Activated naive CD4-positive, alpha-beta T cell treated with anti-CD3 and anti-CD28 coated beads, Interleukin-2, amount 10 ng/mL, durations not matched to agents 7 days and 5 days (primary cell): ENCODE measurements at regions not wholly inside any gene's neighbourhood (a gene's known extent, or its start where the extent isn't known, plus 50 kb on each side); places are given as distances from the start of the nearest gene placed in this dataset.

ENCODE experiments used
- CTCF ChIA-PET: fragments of 350-600 bp; sonication (Branson Sonifier 250); formaldehyde crosslinking; loops from one replicate; lab custom pipeline; 2021; ENCODE audit warnings: antibody characterized with exemption; lab: Charles Lee
- DNase-seq: peaks from one replicate; pipeline ENCODE4 v3.0.0-alpha.2; 2020
- H3K27ac Mint-ChIP-seq: one replicate; pipeline ENCODE4 v1.8.0; 2021; ENCODE audit warnings: mild to moderate bottlenecking, moderate library complexity, mixed read lengths
- H3K27me3 Mint-ChIP-seq: one replicate; pipeline ENCODE4 v1.8.0; 2021; ENCODE audit warnings: mild to moderate bottlenecking, mixed read lengths
- H3K36me3 Mint-ChIP-seq: one replicate; pipeline ENCODE4 v1.8.0; 2021; ENCODE audit warnings: mixed read lengths
- H3K4me1 Mint-ChIP-seq: one replicate; pipeline ENCODE4 v1.8.0; 2021; ENCODE audit warnings: mixed read lengths
- H3K4me3 Mint-ChIP-seq: one replicate; pipeline ENCODE4 v1.8.0; 2021; ENCODE audit warnings: mild to moderate bottlenecking, moderate library complexity, mixed read lengths
- H3K9me3 Mint-ChIP-seq: one replicate; pipeline ENCODE4 v1.8.0; 2021; ENCODE audit warnings: mixed read lengths

- Mint-ChIP-seq H3K27me3 (no peaks in the 10 kb centered on the region), H3K9me3 (peaks cover 2% of the 10 kb centered on the region), H3K4me3 (no peak overlapping the region), H3K4me1 (no peaks in the 10 kb centered on the region), H3K36me3 (no peaks in the 10 kb centered on the region), H3K27ac (no peak overlapping the region)
- CTCF ChIA-PET: no interaction called here
- DNase-seq: no peak
Observed at GRCh38 chr20:12764053-12764452, 244.7 kb upstream of the SPTLC3 start.

GRCh38 chr20:12764851-12765250, 243.9 kb upstream of the SPTLC3 start:
- no peak overlapping the region for H3K27ac Mint-ChIP-seq
- no peaks in the 10 kb centered on the region for H3K27me3 Mint-ChIP-seq
- CTCF ChIA-PET: no interaction called here

GRCh38 chr20:12773936-12774335, 234.8 kb upstream of the SPTLC3 start:
- no peak for DNase-seq
- Mint-ChIP-seq H3K9me3 (peaks cover 2% of the 10 kb centered on the region), H3K36me3 (no peaks in the 10 kb centered on the region), H3K4me1 (no peaks in the 10 kb centered on the region), H3K4me3 (no peak overlapping the region), H3K27me3 (no peaks in the 10 kb centered on the region), H3K27ac (no peak overlapping the region)
- CTCF ChIA-PET: no interaction called here

More at GRCh38 chr20:12764851-12765250, 243.9 kb upstream of the SPTLC3 start:
- Mint-ChIP-seq H3K4me3 (no peak overlapping the region), H3K9me3 (peaks cover 2% of the 10 kb centered on the region), H3K4me1 (no peaks in the 10 kb centered on the region), H3K36me3 (no peaks in the 10 kb centered on the region)
- no peak for DNase-seq

- H3K27ac Mint-ChIP-seq: no peak overlapping the region
- no peaks in the 10 kb centered on the region for H3K9me3 Mint-ChIP-seq
- H3K36me3 Mint-ChIP-seq: no peaks in the 10 kb centered on the region
- H3K4me3 Mint-ChIP-seq: no peak overlapping the region
- no peak for DNase-seq
- H3K4me1 Mint-ChIP-seq: no peaks in the 10 kb centered on the region
- H3K27me3 Mint-ChIP-seq: no peaks in the 10 kb centered on the region
- CTCF ChIA-PET: no interaction called here
Observed at GRCh38 chr20:12775041-12775440, 233.7 kb upstream of the SPTLC3 start.

- Mint-ChIP-seq H3K9me3 (no peaks in the 10 kb centered on the region), H3K4me3 (no peak overlapping the region), H3K4me1 (no peaks in the 10 kb centered on the region), H3K36me3 (no peaks in the 10 kb centered on the region), H3K27ac (no peak overlapping the region), H3K27me3 (no peaks in the 10 kb centered on the region)
- CTCF ChIA-PET: no interaction called here
- DNase-seq: no peak
Observed at GRCh38 chr20:12777016-12777415, 231.8 kb upstream of the SPTLC3 start.

GRCh38 chr20:12786276-12786675, 222.5 kb upstream of the SPTLC3 start:
- no peaks in the 10 kb centered on the region for H3K27me3 Mint-ChIP-seq
- H3K27ac Mint-ChIP-seq: no peak overlapping the region
- DNase-seq: no peak
- CTCF ChIA-PET: no interaction called here
- H3K4me3 Mint-ChIP-seq: no peak overlapping the region
- H3K4me1 Mint-ChIP-seq: no peaks in the 10 kb centered on the region
- H3K9me3 Mint-ChIP-seq: peaks cover 2% of the 10 kb centered on the region
- no peaks in the 10 kb centered on the region for H3K36me3 Mint-ChIP-seq

GRCh38 chr20:12788632-12789299, 220.0 kb upstream of the SPTLC3 start:
- Mint-ChIP-seq H3K27ac (no peak overlapping the region), H3K36me3 (no peaks in the 10 kb centered on the region), H3K27me3 (no peaks in the 10 kb centered on the region), H3K4me3 (no peak overlapping the region), H3K9me3 (peaks cover 2% of the 10 kb centered on the region), H3K4me1 (no peaks in the 10 kb centered on the region)
- no peak for DNase-seq
- CTCF ChIA-PET: no interaction called here

- Mint-ChIP-seq H3K4me1 (no peaks in the 10 kb centered on the region), H3K4me3 (no peak overlapping the region), H3K27ac (no peak overlapping the region), H3K9me3 (peaks cover 2% of the 10 kb centered on the region), H3K27me3 (no peaks in the 10 kb centered on the region), H3K36me3 (no peaks in the 10 kb centered on the region)
- CTCF ChIA-PET: no interaction called here
- no peak for DNase-seq
Observed at GRCh38 chr20:12790859-12791258, 217.9 kb upstream of the SPTLC3 start.

- no peaks in the 10 kb centered on the region for H3K36me3 Mint-ChIP-seq
Observed at GRCh38 chr20:12798286-12798685, 210.5 kb upstream of the SPTLC3 start.

GRCh38 chr20:12808006-12808567, 200.7 kb upstream of the SPTLC3 start:
- Mint-ChIP-seq H3K4me1 (no peaks in the 10 kb centered on the region), H3K4me3 (no peak overlapping the region), H3K36me3 (no peaks in the 10 kb centered on the region), H3K27ac (no peak overlapping the region), H3K9me3 (peaks cover 14% of the 10 kb centered on the region), H3K27me3 (no peaks in the 10 kb centered on the region)
- no peak for DNase-seq
- CTCF ChIA-PET: no interaction called here

More at GRCh38 chr20:12798286-12798685, 210.5 kb upstream of the SPTLC3 start:
- peaks cover 3% of the 10 kb centered on the region for H3K9me3 Mint-ChIP-seq
- H3K4me3 Mint-ChIP-seq: no peak overlapping the region
- H3K27ac Mint-ChIP-seq: no peak overlapping the region
- CTCF ChIA-PET: no interaction called here
- no peaks in the 10 kb centered on the region for H3K27me3 Mint-ChIP-seq
- no peaks in the 10 kb centered on the region for H3K4me1 Mint-ChIP-seq
- no peak for DNase-seq

- no peaks in the 10 kb centered on the region for H3K36me3 Mint-ChIP-seq
- H3K9me3 Mint-ChIP-seq: peaks cover 3% of the 10 kb centered on the region
- H3K4me1 Mint-ChIP-seq: no peaks in the 10 kb centered on the region
- H3K27ac Mint-ChIP-seq: no peak overlapping the region
- no peak overlapping the region for H3K4me3 Mint-ChIP-seq
- no peak for DNase-seq
- H3K27me3 Mint-ChIP-seq: no peaks in the 10 kb centered on the region
- CTCF ChIA-PET: no interaction called here
Observed at GRCh38 chr20:12815231-12815768, 193.5 kb upstream of the SPTLC3 start.

- Mint-ChIP-seq H3K4me3 (no peak overlapping the region), H3K36me3 (no peaks in the 10 kb centered on the region), H3K27me3 (no peaks in the 10 kb centered on the region), H3K9me3 (peaks cover 2% of the 10 kb centered on the region), H3K27ac (no peak overlapping the region), H3K4me1 (no peaks in the 10 kb centered on the region)
- DNase-seq: no peak
- CTCF ChIA-PET: no interaction called here
Observed at GRCh38 chr20:12815778-12816408, 192.9 kb upstream of the SPTLC3 start.

- Mint-ChIP-seq H3K27ac (no peak overlapping the region), H3K4me1 (no peaks in the 10 kb centered on the region), H3K4me3 (no peak overlapping the region), H3K27me3 (no peaks in the 10 kb centered on the region), H3K9me3 (peaks cover 2% of the 10 kb centered on the region), H3K36me3 (no peaks in the 10 kb centered on the region)
- CTCF ChIA-PET: no interaction called here
- DNase-seq: no peak
Observed at GRCh38 chr20:12821249-12821648, 187.5 kb upstream of the SPTLC3 start.

GRCh38 chr20:12823734-12824133, 185.0 kb upstream of the SPTLC3 start:
- Mint-ChIP-seq H3K36me3 (no peaks in the 10 kb centered on the region), H3K27ac (no peak overlapping the region), H3K27me3 (no peaks in the 10 kb centered on the region), H3K9me3 (peaks cover 2% of the 10 kb centered on the region), H3K4me3 (no peak overlapping the region), H3K4me1 (no peaks in the 10 kb centered on the region)
- DNase-seq: no peak
- CTCF ChIA-PET: no interaction called here
